Upper lobe of left lung (tissue), 4 donors: ENCODE measurements at regions not wholly inside any gene's neighbourhood (a gene's known extent, or its start where the extent isn't known, plus 50 kb on each side); places are given as distances from the start of the nearest gene placed in this dataset.

Source experiments
- POLR2AphosphoS5 ChIP-seq, 2 donors: sonication (generic); formaldehyde crosslinking; IDR thresholded peaks; one replicate each; pipeline ENCODE4 v1.5.1; 2017; ENCODE audit warnings: antibody characterized with exemption in 2 of 2
- TF ChIP-seq, protein P1 (sequence below), 6 experiments: fragments of 450-650 bp in 4 of 6; fragments of 200-600 bp in 2 of 6; sonication (generic) in 2 of 6; IDR thresholded peaks; one replicate each; pipeline ENCODE4 v1.5.1; 2016 to 2019; ENCODE audit warnings: antibody characterized with exemption in 6 of 6

DNA sequence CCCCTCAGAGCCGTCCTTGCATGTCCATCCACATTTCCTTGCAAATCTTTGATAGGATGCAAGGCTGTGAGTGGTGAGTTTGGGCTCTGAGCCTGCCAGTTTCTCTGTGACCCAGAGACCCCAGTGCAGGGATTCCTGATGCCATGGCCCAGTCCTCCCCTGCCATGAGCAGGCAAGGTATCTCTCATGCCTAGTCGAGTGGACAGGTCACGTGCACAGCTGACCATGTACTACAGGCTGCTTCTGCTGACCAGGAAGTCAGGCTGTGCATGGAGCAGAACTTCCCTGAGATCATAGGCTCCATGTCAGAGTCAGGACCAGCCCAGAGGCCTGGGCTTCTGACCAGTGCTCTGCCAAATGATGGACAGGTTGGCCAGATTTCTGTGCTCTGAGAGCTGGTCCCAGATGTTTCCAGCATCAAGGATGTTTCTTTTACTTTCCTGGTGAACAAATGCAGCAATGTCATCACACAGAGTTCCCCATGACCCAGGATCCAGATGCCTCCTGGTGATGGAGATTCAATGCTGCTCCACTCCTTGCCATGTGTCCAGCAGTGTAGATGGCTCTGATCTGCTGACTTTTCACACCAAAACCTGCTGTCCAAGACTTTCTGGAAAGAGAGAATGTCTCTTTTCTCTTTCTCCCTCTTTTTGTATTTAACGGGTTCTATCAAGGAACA is 321.6 kb upstream of the HS6ST1 start:
- TF ChIP-seq, protein P1, sequence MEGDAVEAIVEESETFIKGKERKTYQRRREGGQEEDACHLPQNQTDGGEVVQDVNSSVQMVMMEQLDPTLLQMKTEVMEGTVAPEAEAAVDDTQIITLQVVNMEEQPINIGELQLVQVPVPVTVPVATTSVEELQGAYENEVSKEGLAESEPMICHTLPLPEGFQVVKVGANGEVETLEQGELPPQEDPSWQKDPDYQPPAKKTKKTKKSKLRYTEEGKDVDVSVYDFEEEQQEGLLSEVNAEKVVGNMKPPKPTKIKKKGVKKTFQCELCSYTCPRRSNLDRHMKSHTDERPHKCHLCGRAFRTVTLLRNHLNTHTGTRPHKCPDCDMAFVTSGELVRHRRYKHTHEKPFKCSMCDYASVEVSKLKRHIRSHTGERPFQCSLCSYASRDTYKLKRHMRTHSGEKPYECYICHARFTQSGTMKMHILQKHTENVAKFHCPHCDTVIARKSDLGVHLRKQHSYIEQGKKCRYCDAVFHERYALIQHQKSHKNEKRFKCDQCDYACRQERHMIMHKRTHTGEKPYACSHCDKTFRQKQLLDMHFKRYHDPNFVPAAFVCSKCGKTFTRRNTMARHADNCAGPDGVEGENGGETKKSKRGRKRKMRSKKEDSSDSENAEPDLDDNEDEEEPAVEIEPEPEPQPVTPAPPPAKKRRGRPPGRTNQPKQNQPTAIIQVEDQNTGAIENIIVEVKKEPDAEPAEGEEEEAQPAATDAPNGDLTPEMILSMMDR (IDR thresholded peaks at IDR 0.05), result no peak
- TF ChIP-seq POLR2AphosphoS5 (IDR thresholded peaks at IDR 0.05), result no peak
